ENCODE measurements at regions not wholly inside any gene's neighbourhood (a gene's known extent, or its start where the extent isn't known, plus 50 kb on each side); places are given as distances from the start of the nearest gene placed in this dataset.

GRCh38 chr2:15010346-15010745 lies 377.8 kb downstream of the LRATD1 start:
- TF ChIP-seq CTCF (IDR thresholded peaks at IDR 0.05) (no peak), ZFX (IDR thresholded peaks at IDR 0.05; ENCODE audit: borderline replicate concordance) (no peak)
- no peak overlapping the region for H3K27ac ChIP-seq

- TF ChIP-seq CTCF (IDR thresholded peaks at IDR 0.05) (no peak), ZFX (IDR thresholded peaks at IDR 0.05; ENCODE audit: borderline replicate concordance) (no peak)
- no peak overlapping the region for H3K27ac ChIP-seq
These were observed 386.3 kb downstream of the LRATD1 start for GRCh38 chr2:15018814-15019213.

DNA sequence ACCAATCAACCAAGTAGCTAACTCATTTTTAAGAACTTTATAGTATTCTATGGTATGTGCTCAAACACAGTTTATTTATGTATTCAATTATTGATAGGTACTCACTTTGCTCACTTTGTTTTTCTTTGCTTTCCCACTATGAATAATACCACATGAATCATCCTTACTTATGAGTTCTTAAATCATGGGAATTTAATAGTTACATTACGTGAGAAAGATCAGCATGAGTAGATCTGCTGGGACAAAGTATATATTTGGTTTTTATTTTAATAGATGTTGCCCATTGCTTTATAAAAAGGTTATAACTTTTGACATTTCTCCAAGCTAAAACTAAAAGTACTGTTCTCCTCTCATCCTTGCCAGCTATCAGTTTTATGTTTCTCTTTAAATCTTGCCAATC lies 390.7 kb downstream of the LRATD1 start:
- H3K27ac ChIP-seq = no peak overlapping the region
- no peak for TF ChIP-seq CTCF (IDR thresholded peaks at IDR 0.05)
- no peak for TF ChIP-seq ZFX (IDR thresholded peaks at IDR 0.05; ENCODE audit: borderline replicate concordance)

GRCh38 chr2:15028406-15028805 lies 395.9 kb downstream of the LRATD1 start:
- H3K27ac ChIP-seq = no peak overlapping the region
- TF ChIP-seq ZFX (IDR thresholded peaks at IDR 0.05; ENCODE audit: borderline replicate concordance) (no peak), CTCF (IDR thresholded peaks at IDR 0.05) (no peak)

DNA sequence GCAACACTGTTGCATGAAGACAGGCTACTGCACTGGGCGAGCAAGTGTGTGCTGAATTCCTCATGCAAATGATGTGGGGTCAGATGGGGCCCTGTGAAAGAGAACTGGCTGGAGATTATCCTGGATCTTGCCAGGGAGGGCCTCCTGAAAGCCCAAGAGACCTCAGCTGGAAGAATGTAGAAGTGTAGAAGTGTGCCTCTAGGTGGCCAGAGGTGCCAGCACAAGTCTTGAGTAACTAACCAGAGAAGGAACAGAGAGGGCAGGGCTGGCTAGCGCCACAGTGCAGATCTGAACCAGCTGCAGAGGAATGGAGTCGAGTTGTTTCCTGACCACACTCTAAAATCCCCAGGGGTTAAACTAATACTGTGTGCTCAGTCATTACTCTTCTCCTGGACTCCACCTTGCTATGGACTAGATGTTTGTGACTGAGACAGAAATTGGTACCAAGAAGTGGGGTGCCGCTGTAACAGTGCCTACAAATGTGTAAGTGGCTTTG lies 399.3 kb downstream of the LRATD1 start:
- TF ChIP-seq CTCF (IDR thresholded peaks at IDR 0.05) (no peak), ZFX (IDR thresholded peaks at IDR 0.05; ENCODE audit: borderline replicate concordance) (no peak)
- no peak overlapping the region for H3K27ac ChIP-seq

GRCh38 chr2:15034246-15034645 lies 401.7 kb downstream of the LRATD1 start:
- H3K27ac ChIP-seq = no peak overlapping the region
- no peak for TF ChIP-seq ZFX (IDR thresholded peaks at IDR 0.05; ENCODE audit: borderline replicate concordance)
- no peak for TF ChIP-seq CTCF (IDR thresholded peaks at IDR 0.05)

- H3K27ac ChIP-seq = no peak overlapping the region
- no peak for TF ChIP-seq CTCF (IDR thresholded peaks at IDR 0.05)
- no peak for TF ChIP-seq ZFX (IDR thresholded peaks at IDR 0.05; ENCODE audit: borderline replicate concordance)
These were observed 402.3 kb downstream of the LRATD1 start for GRCh38 chr2:15034860-15035259.

All from 22Rv1 (cell line).